ENCODE measurements at regions not wholly inside any gene's neighbourhood (a gene's known extent, or its start where the extent isn't known, plus 50 kb on each side); places are given as distances from the start of the nearest gene placed in this dataset.

GRCh38 chr12:4223273-4223845 is 50.2 kb upstream of the CCND2 start:
- Histone ChIP-seq H3K27ac (ENCODE audit: low read depth, low read length) (no peak overlapping the region), H3K36me3 (ENCODE audit: control insufficient read depth in 1 of 2, insufficient read depth in 2 of 2, low read length in 2 of 2) (no peaks in the 10 kb centered on the region), H3K4me3 (ENCODE audit: low read depth in 1 of 2, low read length in 2 of 2) (no peak overlapping the region), H3K27me3 (ENCODE audit: control insufficient read depth in 1 of 2, insufficient read depth in 2 of 2, low read length in 2 of 2) (peaks cover 0 to 3% of the 10 kb centered on the region in 2 donors), H3K9me3 (ENCODE audit: control insufficient read depth in 1 of 2, low read length in 2 of 2) (no peaks in the 10 kb centered on the region), H3K4me1 (ENCODE audit: control insufficient read depth in 1 of 2, insufficient read depth in 2 of 2, low read length in 2 of 2) (no peaks in the 10 kb centered on the region), H3K9ac (ENCODE audit: low read depth in 1 of 2, low read length in 2 of 2) (no peak overlapping the region)

- no peaks in the 10 kb centered on the region for H3K4me1 ChIP-seq (ENCODE audit: control insufficient read depth in 1 of 2, insufficient read depth in 2 of 2, low read length in 2 of 2)
- peaks cover 0 to 5% of the 10 kb centered on the region in 2 donors for H3K27me3 ChIP-seq (ENCODE audit: control insufficient read depth in 1 of 2, insufficient read depth in 2 of 2, low read length in 2 of 2)
- H3K27ac ChIP-seq (ENCODE audit: low read depth, low read length) = no peak overlapping the region
- no peak overlapping the region for H3K9ac ChIP-seq (ENCODE audit: low read depth in 1 of 2, low read length in 2 of 2)
- H3K36me3 ChIP-seq (ENCODE audit: control insufficient read depth in 1 of 2, insufficient read depth in 2 of 2, low read length in 2 of 2) = no peaks in the 10 kb centered on the region
- no peak overlapping the region for H3K4me3 ChIP-seq (ENCODE audit: low read depth in 1 of 2, low read length in 2 of 2)
- H3K9me3 ChIP-seq (ENCODE audit: control insufficient read depth in 1 of 2, low read length in 2 of 2) = no peaks in the 10 kb centered on the region
Observed at GRCh38 chr12:4221258-4221620, 52.3 kb upstream of the CCND2 start.

GRCh38 chr12:4220536-4221257 is 52.9 kb upstream of the CCND2 start:
- Histone ChIP-seq H3K9ac (ENCODE audit: low read depth in 1 of 2, low read length in 2 of 2) (no peak overlapping the region), H3K9me3 (ENCODE audit: control insufficient read depth in 1 of 2, low read length in 2 of 2) (no peaks in the 10 kb centered on the region), H3K27ac (ENCODE audit: low read depth, low read length) (no peak overlapping the region), H3K4me1 (ENCODE audit: control insufficient read depth in 1 of 2, insufficient read depth in 2 of 2, low read length in 2 of 2) (no peaks in the 10 kb centered on the region), H3K36me3 (ENCODE audit: control insufficient read depth in 1 of 2, insufficient read depth in 2 of 2, low read length in 2 of 2) (no peaks in the 10 kb centered on the region), H3K27me3 (ENCODE audit: control insufficient read depth in 1 of 2, insufficient read depth in 2 of 2, low read length in 2 of 2) (peaks cover 0 to 3% of the 10 kb centered on the region in 2 donors), H3K4me3 (ENCODE audit: low read depth in 1 of 2, low read length in 2 of 2) (no peak overlapping the region)

- H3K4me3 ChIP-seq (ENCODE audit: low read depth in 1 of 2, low read length in 2 of 2) = no peak overlapping the region
- no peak overlapping the region for H3K9ac ChIP-seq (ENCODE audit: low read depth in 1 of 2, low read length in 2 of 2)
- no peaks in the 10 kb centered on the region for H3K36me3 ChIP-seq (ENCODE audit: control insufficient read depth in 1 of 2, insufficient read depth in 2 of 2, low read length in 2 of 2)
- no peaks in the 10 kb centered on the region for H3K9me3 ChIP-seq (ENCODE audit: control insufficient read depth in 1 of 2, low read length in 2 of 2)
- peaks cover 0 to 3% of the 10 kb centered on the region in 2 donors for H3K27me3 ChIP-seq (ENCODE audit: control insufficient read depth in 1 of 2, insufficient read depth in 2 of 2, low read length in 2 of 2)
- peaks cover 0 to 6% of the 10 kb centered on the region in 2 donors for H3K4me1 ChIP-seq (ENCODE audit: control insufficient read depth in 1 of 2, insufficient read depth in 2 of 2, low read length in 2 of 2)
- no peak overlapping the region for H3K27ac ChIP-seq (ENCODE audit: low read depth, low read length)
Observed at GRCh38 chr12:4217091-4217490, 56.5 kb upstream of the CCND2 start.

GRCh38 chr12:4216187-4216927 is 57.2 kb upstream of the CCND2 start:
- H3K9ac ChIP-seq (ENCODE audit: low read depth in 1 of 2, low read length in 2 of 2) = no peak overlapping the region
- no peak overlapping the region for H3K27ac ChIP-seq (ENCODE audit: low read depth, low read length)

GRCh38 chr12:4215229-4216186 is 58.1 kb upstream of the CCND2 start:
- Histone ChIP-seq H3K27me3 (ENCODE audit: control insufficient read depth in 1 of 2, insufficient read depth in 2 of 2, low read length in 2 of 2) (peaks cover 0 to 3% of the 10 kb centered on the region in 2 donors), H3K27ac (ENCODE audit: low read depth, low read length) (no peak overlapping the region), H3K4me3 (ENCODE audit: low read depth in 1 of 2, low read length in 2 of 2) (peak overlapping the region in 1 of 2 donors; percentile 26), H3K9ac (ENCODE audit: low read depth in 1 of 2, low read length in 2 of 2) (no peak overlapping the region), H3K4me1 (ENCODE audit: control insufficient read depth in 1 of 2, insufficient read depth in 2 of 2, low read length in 2 of 2) (peaks cover 0 to 6% of the 10 kb centered on the region in 2 donors), H3K36me3 (ENCODE audit: control insufficient read depth in 1 of 2, insufficient read depth in 2 of 2, low read length in 2 of 2) (no peaks in the 10 kb centered on the region), H3K9me3 (ENCODE audit: control insufficient read depth in 1 of 2, low read length in 2 of 2) (no peaks in the 10 kb centered on the region)

More at GRCh38 chr12:4216187-4216927, 57.2 kb upstream of the CCND2 start:
- Histone ChIP-seq H3K4me3 (ENCODE audit: low read depth in 1 of 2, low read length in 2 of 2) (no peak overlapping the region), H3K36me3 (ENCODE audit: control insufficient read depth in 1 of 2, insufficient read depth in 2 of 2, low read length in 2 of 2) (no peaks in the 10 kb centered on the region), H3K4me1 (ENCODE audit: control insufficient read depth in 1 of 2, insufficient read depth in 2 of 2, low read length in 2 of 2) (peaks cover 0 to 6% of the 10 kb centered on the region in 2 donors), H3K27me3 (ENCODE audit: control insufficient read depth in 1 of 2, insufficient read depth in 2 of 2, low read length in 2 of 2) (peaks cover 0 to 3% of the 10 kb centered on the region in 2 donors), H3K9me3 (ENCODE audit: control insufficient read depth in 1 of 2, low read length in 2 of 2) (no peaks in the 10 kb centered on the region)

- Histone ChIP-seq H3K4me3 (ENCODE audit: low read depth in 1 of 2, low read length in 2 of 2) (peak overlapping the region in 1 of 2 donors; percentile 26), H3K4me1 (ENCODE audit: control insufficient read depth in 1 of 2, insufficient read depth in 2 of 2, low read length in 2 of 2) (peaks cover 0 to 6% of the 10 kb centered on the region in 2 donors), H3K9ac (ENCODE audit: low read depth in 1 of 2, low read length in 2 of 2) (no peak overlapping the region), H3K9me3 (ENCODE audit: control insufficient read depth in 1 of 2, low read length in 2 of 2) (no peaks in the 10 kb centered on the region), H3K27me3 (ENCODE audit: control insufficient read depth in 1 of 2, insufficient read depth in 2 of 2, low read length in 2 of 2) (peaks cover 0 to 8% of the 10 kb centered on the region in 2 donors), H3K36me3 (ENCODE audit: control insufficient read depth in 1 of 2, insufficient read depth in 2 of 2, low read length in 2 of 2) (no peaks in the 10 kb centered on the region), H3K27ac (ENCODE audit: low read depth, low read length) (no peak overlapping the region)
Observed at GRCh38 chr12:4214877-4215228, 58.7 kb upstream of the CCND2 start.

- Histone ChIP-seq H3K4me1 (ENCODE audit: control insufficient read depth in 1 of 2, insufficient read depth in 2 of 2, low read length in 2 of 2) (peaks cover 0 to 6% of the 10 kb centered on the region in 2 donors), H3K27me3 (ENCODE audit: control insufficient read depth in 1 of 2, insufficient read depth in 2 of 2, low read length in 2 of 2) (peaks cover 0 to 11% of the 10 kb centered on the region in 2 donors), H3K4me3 (ENCODE audit: low read depth in 1 of 2, low read length in 2 of 2) (no peak overlapping the region), H3K9ac (ENCODE audit: low read depth in 1 of 2, low read length in 2 of 2) (no peak overlapping the region), H3K36me3 (ENCODE audit: control insufficient read depth in 1 of 2, insufficient read depth in 2 of 2, low read length in 2 of 2) (no peaks in the 10 kb centered on the region), H3K27ac (ENCODE audit: low read depth, low read length) (no peak overlapping the region), H3K9me3 (ENCODE audit: control insufficient read depth in 1 of 2, low read length in 2 of 2) (no peaks in the 10 kb centered on the region)
Observed at GRCh38 chr12:4213471-4213870, 60.1 kb upstream of the CCND2 start.

- Histone ChIP-seq H3K36me3 (ENCODE audit: control insufficient read depth in 1 of 2, insufficient read depth in 2 of 2, low read length in 2 of 2) (no peaks in the 10 kb centered on the region), H3K27ac (ENCODE audit: low read depth, low read length) (no peak overlapping the region), H3K4me3 (ENCODE audit: low read depth in 1 of 2, low read length in 2 of 2) (no peak overlapping the region), H3K9me3 (ENCODE audit: control insufficient read depth in 1 of 2, low read length in 2 of 2) (no peaks in the 10 kb centered on the region), H3K4me1 (ENCODE audit: control insufficient read depth in 1 of 2, insufficient read depth in 2 of 2, low read length in 2 of 2) (peaks cover 0 to 6% of the 10 kb centered on the region in 2 donors), H3K27me3 (ENCODE audit: control insufficient read depth in 1 of 2, insufficient read depth in 2 of 2, low read length in 2 of 2) (peaks cover 0 to 8% of the 10 kb centered on the region in 2 donors), H3K9ac (ENCODE audit: low read depth in 1 of 2, low read length in 2 of 2) (no peak overlapping the region)
Observed at GRCh38 chr12:4212845-4213244, 60.7 kb upstream of the CCND2 start.
